ENCODE measurements at regions not wholly inside any gene's neighbourhood (a gene's known extent, or its start where the extent isn't known, plus 50 kb on each side); places are given as distances from the start of the nearest gene placed in this dataset.

DNA sequence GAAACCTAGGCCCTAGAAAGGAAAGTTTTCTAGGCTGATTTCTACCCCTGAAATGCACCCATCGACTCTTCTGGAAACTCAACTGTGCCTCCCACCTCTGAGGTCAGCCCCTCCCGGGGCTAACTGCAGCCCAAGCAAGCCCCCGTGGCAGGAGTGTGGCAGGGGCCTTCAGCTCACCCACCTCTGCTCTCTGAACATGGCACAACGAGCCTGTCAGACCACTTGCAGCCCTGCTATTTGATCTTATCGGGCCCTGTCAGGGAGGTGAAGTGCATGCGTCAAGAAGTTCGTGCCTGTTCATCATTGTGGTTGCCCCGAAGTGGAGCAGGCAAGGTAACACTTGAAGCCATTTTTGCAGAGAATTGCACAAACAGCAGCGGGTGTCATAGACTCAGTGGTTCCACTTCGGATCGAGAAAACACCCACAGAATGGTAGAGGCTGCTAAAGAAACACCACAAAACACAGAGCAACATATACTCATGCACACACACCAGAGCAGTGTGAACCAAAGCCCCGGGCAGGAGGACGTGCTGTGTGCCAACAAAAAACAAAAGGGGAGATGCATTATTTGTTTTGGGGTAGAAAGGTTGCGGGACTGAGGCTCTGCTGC is 262.7 kb downstream of the ETS1 start:
- DNase-seq, result no peak

DNA sequence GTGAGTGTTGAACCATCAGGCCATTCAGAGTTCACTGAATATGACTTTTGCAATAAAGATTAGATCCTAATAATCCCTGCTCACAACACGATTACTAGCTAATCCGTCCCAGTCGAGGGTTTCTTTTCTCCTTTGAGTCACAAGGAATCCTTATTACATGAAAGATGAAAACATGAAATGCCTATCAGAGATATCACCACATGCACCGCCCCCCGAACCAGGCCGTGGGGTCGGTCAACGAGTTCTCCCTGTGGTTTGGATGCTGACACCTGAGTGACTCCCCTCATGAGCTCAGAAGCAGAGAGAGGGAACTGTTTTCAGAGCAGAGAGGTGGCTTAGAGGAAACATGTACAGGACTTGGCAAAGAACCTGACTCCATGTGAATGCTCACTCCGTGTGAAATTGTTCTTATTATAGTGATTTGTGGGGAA is 263.3 kb downstream of the ETS1 start:
- no peak for DNase-seq

DNA sequence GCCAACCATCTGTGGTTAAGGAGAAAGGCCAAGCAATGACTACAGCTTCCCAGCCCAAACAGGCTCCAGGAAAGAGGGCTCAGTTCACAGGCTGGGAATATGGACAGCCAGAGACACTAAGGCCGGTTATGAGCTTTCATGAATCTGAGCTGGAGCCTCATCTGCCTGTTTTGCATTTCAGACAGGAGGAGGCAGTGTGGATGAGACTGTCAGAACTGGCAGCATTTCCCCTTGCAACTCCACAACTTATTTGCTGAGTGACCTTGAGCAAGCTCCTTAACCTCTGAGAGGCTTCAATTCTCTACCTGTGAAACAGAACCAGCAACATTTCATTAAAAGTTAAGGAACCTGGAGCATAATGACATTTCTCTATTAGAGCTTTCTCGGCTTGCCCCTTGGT is 264.0 kb downstream of the ETS1 start:
- DNase-seq, result no peak

DNA sequence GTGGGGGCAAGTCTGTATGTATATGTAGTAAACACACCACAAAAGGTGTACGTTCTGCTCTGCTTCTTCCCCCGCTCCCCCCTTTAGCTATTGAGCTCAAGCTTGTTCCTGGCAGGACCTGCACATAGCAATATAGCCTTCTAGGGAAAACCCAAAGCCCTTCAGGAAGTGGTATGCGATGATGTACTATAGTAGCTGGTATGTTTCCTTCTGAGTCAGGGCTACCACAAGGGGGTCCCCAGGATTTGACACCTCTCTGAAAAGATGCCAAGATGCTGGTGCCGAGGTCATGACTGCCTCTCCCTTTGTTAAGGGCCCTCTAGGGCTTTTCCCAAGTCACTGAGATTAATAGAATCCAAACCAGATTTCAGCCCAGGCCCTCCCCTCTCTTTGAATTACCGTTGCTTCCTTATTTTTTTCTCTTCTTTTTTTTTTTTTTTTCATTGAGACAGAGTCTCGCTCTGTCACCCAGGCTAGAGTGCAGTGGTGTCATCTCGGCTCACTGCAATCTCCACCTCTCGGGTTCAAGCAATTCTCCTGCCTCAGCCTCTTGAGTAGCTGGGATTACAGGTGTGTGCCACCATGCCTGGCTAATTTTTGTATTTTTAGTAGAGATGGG is 268.4 kb downstream of the ETS1 start:
- DNase-seq, result no peak

DNA sequence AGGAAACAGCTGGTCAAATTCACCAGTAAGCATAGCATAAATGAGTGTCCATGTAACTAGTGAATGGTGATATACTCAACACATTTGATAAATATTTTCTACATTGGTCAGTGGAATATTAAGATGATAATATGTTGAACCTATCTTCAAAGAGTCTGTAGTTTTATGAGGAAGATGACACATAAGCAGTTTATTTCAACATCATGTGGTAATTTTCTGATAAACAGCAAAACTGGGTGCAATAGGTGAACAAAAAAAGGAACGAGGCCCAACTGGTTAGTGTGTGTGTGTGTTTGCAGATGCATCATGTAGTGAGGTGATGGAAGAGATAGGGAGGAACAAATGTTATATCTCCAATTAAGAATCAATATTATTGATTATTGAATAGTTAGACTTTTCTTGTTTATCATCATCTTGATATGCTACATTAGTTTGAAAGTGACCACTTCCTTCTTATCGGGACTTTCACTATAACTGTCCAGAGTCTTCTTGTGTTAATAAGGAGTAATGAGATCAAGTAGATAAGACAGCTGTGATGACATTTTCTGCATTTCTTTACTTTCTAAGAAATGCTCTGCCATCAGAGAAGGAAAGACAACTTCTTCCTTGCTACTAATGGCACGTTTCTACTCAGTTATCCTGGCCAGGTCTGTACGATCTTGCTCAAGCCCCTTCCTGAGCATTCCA is 270.7 kb downstream of the ETS1 start:
- no peak for DNase-seq

DNA sequence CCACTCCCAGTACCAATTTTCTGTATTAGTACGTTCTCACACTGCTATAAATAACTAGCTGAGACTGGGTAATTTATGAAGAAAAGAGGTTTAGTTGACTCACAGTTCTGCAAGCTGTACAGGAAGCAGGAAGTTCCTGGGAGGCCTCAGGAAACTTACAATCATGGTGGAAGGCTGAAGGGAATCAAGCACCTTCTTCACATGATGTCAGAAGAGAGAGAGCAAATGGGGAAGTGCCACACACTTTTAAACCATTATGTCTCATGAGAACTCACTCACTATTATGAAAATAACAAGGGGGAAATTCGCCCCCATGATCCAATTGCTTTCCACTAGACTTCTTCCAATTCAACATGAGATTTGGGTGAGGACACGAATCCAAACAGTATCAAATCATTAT is 271.4 kb downstream of the ETS1 start:
- DNase-seq, result no peak

DNA sequence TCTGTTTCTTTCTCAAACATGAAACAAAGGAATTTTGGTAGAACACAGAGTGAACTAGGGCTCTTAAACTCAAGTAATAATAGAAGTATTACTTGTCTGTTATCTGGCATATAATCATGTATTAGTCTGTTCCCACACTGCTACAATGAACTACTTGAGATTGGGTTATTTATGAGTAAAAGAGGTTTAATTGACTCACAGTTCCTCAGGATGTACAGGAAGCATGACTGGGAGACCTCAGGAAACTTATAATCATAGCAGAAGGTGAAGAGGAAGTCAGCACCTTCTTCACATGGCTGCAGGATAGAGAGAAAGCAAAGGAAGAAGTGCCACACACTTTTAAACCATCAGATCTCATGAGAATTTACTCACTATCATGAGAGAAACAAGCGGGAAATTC is 273.4 kb downstream of the ETS1 start:
- DNase-seq, result no peak

DNA sequence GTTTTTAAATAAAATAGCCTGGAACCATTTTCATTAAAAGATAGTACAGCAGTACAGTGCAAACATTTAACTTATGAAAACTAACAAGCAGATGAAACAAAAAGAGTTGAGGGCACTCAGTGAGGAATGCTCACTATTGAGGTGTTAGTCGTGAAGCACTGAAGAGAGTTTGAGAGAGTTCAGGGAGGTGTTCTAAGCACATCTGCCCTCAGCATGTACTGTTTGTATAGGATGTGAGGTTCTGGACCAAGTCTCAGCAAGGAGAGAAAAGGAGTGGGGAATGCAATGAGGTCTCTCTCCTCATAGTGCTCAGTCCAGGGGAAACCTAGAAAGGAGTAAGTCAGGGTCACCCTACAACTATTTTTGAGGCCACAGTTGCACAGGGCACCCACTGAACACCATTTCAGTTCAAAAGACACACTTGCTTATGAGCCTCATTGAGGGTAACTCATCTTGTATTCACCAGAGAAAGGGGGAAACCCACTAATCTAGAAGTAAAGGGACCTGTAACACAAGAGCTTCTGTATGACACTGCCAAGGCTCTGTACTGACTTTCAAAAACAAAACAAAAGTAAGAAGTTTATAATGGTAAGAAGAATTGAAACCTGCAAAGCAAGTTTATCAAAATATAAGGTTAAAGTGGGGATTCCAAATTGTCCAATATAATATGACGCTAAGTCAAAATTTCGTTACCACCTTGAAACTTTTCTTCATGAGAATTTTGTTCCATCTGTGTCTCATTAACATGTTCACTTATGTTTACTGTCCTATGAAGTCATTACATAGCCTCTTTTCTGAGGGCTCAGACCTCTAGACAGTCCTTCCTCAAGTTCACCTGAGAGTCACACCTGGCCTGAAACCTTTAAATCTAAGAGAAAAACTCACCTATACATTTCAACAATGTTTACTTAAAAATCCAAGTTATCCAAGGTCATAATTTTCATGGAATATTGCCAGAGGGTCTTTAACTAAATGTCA is 275.3 kb downstream of the ETS1 start:
- DNase-seq, result no peak

DNA sequence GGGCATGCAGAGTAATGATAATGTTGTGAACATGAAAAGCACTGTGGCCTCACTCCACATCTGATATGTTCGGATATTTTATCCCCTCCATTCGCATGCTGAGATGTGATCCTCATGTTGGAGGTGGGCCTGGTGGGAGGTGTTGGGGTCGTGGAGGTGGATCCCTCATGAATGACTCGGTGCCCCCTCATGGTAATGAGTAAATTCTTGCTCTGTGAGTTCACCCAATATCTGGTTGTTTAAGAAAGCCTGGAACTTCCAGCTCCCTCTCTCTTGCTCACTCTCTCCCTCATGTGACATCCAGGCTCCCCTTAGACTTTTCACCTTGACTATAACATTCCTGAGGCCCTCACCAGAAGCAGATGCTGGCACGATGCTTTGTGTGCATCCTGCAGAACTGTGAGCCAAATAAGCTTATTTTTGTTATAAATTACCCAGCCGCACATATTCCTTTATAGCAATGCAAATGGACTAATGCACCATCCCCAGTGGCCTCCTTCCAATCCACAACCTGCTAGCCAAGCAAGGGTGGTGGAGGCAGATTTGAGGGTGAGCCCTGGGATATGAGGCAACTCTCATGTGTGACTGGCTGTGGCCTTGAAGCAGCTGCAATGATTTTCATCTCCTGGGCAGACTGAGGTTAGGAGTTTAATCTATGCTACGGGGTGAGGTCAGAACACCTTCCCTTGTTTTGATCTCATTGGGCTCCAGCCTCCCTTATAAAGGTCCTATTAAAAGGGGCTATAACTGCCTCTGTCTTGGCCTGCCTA is 276.5 kb downstream of the ETS1 start:
- DNase-seq, result no peak

DNA sequence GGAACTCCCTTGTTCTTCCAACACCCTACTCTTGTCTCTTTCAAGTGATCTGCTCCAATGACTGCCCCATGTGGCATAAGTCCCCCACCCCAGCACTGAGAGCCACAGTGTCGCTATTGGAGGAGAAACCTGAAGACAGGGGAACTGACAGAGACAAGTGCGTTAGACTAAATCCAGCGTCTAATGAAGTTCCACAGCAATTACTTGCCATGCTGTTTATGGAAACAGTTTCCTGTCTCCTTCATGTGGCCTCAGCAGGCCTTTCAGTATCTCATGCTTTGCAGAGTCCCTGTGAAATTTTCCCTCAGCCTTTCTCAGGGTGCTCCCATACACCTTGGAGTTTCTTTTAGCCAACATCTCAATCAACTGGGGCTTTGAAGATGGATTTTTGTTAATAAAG is 277.4 kb downstream of the ETS1 start:
- no peak for DNase-seq

DNA sequence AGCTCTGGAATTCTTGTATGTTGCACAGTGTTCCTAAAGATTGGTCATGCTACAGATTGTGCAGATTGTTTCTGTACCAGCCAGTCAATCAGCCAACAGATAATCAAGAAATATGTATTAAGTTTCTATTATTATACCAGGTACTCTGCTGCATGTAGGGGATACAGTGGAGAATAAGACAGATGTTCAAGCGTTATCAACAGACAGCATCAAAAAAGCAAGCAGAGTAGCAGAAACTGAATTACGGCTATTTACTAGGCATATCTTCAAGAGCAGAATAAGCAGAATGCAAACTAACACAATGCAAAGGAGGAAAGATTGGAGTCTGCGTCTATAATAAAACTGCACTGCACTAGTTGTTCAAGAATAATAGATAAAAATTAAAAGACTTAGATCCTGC is 278.6 kb downstream of the ETS1 start:
- DNase-seq, result no peak

DNA sequence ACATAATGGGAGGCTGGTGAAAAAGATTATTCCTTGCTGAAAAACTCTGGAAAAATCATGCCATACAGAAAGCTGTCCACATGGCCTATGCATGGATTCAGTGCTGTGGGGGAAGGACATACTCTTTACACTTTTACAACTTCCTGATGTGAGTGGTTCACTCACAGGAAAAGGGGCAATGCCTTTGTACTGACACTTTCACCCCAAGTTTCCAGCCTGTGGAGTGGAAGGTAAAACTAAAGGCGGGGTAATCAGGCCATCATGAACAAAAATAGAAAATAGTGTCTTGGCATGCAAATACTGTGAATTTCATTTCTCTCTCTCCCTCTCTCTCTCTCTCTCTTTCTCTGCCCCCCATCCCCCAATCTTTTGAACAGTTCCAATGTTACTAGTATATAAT is 281.8 kb downstream of the ETS1 start:
- no peak for DNase-seq

DNA sequence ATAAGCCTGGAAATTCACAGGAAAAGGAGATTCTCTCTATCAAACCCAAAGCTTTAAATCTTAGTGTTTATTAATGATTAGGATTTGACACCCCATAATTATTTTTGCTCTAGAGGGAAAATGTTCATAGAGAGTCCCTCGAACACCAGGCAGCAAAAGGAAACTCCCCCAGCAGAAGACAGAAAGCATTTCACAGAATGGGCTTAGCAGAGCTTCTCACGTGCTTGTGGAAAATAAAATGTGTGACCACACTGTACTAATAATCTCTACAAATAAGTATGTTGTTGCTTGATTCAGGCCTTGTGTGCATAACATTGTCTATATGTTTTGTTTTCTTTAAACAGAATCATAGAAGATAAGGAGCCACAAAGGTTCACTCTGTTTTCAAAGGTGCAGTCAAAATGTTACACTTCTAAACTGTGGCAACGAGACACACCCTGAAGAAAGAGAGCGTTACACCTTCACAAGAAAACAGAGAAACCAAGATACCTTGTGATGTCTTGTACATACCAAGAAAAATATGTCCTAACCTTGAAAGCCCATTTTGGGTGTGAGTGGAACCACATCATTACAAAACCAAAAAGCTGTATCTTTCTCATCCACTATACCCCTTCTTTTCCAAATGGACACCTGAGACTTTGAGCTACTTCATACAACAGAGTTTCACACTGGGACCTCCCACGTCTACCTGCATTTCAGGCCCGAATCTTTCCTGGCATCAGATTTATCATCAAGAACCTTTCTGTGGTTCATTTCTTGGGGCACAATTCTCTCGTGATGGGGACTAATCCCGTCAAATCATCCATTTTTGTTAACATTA is 282.5 kb downstream of the ETS1 start:
- DNase-seq, result no peak

DNA sequence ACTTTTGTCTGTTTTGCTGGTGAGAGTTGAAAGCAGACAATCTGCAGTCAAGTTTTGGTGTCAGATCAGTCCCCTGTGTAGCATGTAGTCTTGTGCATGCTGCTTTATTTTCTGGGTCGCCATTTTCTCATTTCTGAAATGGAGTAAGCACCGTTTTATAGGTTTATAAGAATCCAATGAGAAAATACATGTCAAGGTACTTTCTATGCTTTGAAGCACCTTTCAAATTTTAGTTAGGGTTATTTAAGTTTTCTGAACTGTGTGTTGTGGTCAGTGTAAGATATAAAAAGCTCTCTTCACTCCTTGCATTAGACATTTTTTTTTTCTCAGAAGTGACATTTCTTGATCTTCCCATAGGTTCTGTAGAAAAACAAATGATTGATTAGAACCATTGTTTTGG is 283.2 kb downstream of the ETS1 start:
- DNase-seq, result no peak

DNA sequence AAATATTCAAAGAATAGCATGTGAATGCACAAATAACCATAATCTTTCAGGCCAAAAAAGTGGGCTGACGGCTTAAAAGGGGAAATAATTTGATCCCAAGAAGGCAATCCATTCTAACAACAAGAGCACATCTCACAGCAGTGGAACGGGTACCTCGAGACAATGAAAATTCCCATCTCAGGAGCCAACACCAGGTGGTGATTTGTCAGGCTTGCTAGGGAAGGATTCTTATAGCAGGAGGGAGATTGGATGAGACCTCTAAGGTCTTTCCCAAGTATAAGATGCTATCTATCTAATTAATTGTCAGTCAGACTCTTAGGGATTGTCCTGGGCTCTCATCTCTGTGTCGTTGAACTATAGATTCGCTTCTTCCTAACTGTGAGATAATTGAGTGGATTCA is 284.0 kb downstream of the ETS1 start:
- no peak for DNase-seq

DNA sequence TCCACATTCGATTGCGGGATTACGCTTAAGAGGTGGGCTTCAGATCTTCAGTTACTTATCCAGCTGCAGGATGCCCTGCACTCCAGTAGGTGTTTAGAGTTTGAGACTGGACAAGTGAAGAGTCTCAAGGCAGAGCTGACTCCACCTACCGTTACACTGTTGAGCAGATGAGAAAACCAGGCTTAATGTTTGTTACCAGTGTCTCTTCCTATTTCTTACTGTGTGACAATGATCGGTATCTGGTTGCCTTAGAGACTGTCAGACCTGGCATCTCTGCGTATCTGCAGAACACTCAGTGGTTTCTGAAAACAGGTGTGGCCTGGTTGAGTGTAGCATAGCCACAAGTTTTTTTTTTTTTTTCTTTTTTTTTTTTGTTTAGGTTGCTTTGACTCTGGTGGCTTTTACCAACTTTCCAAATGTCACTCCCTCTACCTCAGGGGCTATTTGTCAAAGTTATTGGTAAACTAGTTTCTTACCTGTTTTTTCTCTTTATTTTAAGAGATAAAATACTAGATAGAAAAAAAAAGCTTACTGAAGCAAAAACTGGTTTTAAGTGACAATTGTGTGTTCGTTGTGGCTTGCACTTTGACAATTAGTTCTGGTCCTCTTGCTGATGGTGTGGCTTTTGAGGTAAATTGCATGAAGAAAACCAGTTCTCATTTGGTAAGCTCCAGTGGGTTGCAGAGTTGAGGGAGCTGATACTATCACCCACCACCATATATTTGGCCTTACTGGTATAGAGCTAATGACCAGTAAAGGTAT is 284.8 kb downstream of the ETS1 start:
- DNase-seq, result no peak

DNA sequence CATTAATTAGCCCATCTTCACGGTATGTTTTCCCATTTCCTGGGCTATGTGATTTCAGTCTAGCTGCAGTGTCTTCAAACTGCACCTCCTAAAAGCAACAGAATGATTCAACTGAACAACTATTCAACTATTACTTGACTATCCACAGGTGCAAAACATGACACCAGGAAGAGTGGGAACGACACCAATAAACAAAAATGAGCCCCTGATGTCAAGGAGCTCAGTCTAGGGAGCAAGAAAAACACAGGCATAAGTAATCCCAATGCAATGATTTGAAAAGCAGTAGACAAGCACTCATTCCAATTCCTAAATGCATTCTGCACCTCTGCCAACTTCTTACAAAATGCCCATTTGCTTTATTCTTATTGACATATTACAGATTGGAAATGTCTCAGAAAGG is 285.6 kb downstream of the ETS1 start:
- no peak for DNase-seq

DNA sequence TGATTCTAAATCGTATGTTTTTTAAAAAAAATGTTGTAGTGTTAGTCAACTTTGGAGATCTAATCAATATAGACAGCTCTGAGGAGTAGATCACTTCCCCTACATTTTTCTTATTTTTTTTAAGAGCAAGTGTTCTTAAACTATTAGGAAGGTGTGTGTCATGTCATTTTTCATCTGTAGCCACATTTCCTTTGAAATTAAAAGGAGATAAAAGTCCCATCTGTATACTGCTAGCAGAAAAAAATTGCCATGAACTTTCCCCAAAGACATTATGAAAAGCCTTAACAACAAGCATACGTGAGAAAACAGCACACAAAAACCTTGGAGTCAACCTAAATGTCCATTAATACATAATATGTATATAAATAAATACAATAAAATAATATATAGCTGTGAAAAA is 286.6 kb downstream of the ETS1 start:
- DNase-seq, result no peak

DNA sequence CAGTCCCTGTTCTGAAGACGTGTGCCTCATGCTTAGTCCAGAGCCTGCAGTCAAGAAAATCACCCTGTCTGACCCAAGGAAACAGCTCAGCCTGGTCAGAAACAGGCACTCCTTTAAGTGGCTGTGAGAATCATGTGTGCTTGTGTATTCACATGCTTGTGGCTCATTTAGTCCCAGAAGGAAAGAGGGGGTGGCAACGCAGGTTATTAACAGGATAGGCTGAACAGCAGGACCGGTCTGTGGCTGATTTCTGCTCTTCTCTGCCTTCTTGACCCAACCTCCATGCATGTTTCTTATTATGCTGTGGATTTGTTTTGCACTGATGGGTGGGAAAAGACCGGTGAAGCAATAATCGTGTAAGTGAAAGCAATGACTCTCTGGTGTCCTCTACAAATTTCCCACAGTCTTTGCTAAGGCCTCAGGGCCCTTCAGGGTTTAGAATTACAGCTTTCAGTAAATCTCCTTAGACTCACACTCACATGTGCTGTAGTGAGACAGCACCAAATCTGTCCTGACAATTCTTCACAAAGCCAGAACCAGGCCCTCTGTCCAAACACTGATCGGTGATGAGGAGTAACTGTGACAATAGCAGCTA is 288.1 kb downstream of the ETS1 start:
- no peak for DNase-seq

DNA sequence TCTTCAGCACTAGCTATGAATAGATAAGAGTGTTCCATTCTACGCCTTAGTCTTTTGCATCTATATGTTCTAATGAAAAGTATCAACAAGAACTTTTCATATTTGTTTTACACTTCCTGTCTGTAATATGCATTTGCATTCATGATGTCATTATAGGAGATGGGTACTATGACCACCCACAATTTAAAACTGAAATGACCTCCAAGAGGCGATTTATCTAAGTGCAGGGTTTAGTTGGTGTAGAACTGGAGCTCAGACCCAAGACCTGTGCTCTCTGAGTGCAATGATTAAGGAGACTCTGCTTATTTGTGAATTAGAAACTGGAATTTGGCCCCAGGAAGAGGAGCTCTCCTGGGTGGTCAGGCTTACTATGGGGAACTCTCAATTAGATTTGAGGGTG is 289.1 kb downstream of the ETS1 start:
- no peak for DNase-seq

DNA sequence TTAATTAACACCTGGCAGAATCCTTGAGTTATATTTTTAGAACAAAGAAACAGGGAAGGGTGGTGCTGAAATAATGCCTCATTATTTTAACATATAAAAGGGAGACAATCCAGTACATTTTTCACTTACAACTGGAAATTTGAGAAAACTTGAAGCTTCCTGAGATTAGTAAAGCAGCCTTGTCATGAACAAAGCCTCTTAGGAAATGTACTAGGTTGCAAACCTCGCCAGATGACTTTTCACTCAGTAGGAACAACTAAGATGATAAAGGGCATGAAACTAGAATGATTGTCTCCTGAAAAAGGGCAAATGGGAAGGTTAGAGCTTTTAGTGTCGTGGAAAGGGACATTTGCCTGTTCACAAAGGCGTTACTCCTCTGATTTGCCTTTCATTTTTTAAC is 289.6 kb downstream of the ETS1 start:
- no peak for DNase-seq

Measured in NCI-H2171 treated with DMSO at 0.1 percent for 48 hours (cell line).